NCI-H187 treated with DMSO at 0.1 percent for 48 hours (cell line): ENCODE measurements at regions not wholly inside any gene's neighbourhood (a gene's known extent, or its start where the extent isn't known, plus 50 kb on each side); places are given as distances from the start of the nearest gene placed in this dataset.

ENCODE experiments used
- DNase-seq: peaks from one replicate; lab custom pipeline; 2025; lab: John Stamatoyannopoulos, UW

DNA sequence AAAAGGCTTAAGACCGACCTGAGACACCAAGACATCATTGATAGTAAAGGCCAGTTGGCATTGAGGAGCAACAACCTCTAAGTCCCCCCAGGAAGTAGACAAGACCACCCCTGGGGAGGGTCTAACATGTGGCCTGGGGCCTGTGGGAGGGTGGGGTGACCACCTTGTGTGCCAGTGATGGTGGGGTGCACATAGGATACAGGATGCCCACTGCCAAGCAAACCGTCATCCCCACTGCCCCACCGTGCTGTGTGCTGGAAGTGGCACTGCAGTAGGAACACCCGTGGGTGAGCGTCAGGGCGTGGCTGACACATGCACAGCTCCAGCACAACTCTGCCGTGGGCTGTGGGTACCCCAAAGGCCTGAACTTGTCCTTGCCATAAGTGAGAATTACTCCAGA, 84.3 kb upstream of the LGALSL start:
- no peak for DNase-seq

DNA sequence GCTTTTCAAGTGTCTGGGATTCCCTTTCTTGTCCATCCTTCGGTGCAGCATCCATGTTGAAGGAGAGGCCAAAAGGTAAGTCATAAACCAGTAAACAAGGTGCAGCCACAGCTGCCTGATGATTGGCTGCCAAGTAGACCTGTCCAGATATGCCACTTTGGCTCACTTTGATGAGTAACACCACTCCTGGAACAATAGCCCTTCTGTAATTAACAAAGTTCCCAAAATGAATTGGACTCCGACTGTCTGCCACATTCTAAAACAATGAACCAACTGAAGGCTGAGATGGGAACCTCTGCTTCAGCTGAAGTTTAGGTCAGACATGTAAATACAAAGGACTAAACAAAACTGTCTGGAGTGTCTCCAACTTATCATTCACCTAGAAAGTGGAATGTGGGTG, 82.2 kb upstream of the LGALSL start:
- no peak for DNase-seq

DNA sequence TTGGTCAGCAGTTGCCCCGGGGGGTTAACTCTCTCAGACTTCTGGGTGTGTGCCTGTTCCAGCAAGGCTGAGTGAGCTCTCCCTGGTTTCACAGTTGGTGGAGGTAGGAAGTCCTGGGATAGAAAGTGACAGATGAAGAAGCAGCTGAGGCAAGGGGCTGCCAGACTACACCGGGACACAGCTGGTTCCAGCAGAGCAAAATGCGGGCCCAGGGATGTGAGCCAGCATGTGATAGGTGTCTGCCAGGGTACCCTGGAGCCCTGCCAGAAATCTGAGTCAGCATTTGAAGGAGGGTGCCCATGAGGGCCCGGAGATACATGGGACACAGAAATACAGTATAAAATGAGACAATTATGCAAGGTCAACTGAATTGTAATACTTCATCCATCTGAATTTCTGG, 79.3 kb upstream of the LGALSL start:
- no peak for DNase-seq

DNA sequence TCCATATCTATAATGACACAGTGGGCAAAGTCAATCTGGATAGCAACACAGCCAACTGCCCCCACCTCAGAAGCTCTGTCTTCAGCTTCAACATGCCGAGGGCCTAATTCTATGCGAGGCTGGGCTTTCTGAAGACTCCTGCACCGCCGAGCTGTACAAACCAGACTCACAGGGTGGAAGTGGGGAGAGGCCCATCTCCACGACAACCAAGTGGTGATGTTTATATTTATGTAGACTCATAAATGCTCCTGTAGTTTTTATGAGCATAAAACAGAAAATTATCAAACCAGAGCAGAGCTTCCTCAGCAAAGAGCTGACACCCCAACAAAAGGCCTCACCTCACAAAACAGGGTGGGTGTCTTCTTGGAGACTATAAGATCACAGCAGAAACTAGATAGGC, 77.0 kb upstream of the LGALSL start:
- no peak for DNase-seq

- DNase-seq, result no peak
Observed at GRCh38 chr2:64379186-64379585, 74.8 kb upstream of the LGALSL start.

GRCh38 chr2:64380853-64381527, 73.0 kb upstream of the LGALSL start:
- no peak for DNase-seq

DNA sequence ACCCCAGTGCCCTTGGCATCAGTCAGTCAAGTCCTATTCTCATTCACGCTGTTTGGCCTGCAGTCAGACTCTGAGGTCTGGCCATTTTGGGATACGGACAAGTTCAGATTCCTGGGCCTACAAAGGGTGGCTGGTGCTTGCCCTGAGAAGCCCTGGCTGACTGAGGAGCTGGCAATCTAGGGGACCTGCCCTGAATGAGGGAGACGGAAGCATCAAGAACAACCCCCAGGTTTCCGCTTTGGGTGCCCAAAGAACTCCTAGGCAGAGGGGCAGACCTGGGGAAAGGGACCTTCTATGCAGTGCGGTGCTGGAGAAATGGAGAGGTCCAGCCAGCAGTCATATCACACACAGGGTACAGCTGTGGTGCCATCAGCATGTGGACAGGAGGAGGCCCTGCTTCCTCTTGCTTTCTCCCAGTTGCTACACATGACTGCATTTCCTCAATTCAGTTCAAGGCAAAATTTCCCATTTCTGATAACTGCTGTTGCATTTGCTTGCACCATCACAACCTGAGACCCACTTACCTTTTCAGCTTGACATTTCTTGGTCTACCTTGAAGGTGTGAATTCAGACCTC, 70.9 kb upstream of the LGALSL start:
- DNase-seq, result no peak

DNA sequence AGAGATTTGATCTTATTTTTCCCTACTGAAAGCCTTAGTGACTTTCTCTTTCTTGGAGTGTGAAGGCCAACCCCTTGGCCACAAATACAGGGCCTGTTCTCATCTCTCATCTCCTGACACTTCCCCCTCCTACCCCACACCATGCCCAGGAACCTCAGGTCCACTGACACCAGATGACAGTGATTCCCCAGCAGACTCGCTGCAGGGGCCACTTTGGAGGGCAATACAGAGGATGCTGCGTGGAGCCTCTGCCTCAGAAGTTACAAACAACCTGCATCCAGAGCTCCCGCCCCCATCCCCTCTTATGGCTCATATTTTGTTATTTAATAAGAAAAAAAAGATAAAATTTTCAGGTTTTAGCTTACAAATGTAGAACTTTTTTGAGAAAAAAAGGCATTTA, 70.1 kb upstream of the LGALSL start:
- DNase-seq, result no peak

- no peak for DNase-seq
Observed at GRCh38 chr2:64386676-64387075, 67.3 kb upstream of the LGALSL start.

- DNase-seq, result no peak
Observed at GRCh38 chr2:64390586-64390985, 63.4 kb upstream of the LGALSL start.

DNA sequence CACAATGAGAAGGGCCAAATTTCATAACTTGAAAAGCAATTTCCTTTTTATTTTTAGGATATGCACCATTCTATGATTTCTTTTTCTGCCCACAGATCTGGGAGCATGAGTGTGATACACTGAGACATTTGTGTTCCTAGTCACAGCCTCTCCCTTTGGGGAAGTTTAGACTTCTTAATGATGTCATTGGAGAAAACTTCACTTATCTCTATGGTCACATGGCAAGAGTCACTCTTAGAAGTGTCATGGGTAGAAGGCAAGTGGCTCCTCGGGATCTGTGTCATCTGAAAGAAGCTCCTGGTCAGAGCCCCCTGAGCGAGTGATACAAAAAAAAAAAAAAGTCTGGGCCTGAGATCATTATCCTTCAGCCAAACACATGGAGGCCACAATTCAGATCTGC, 62.5 kb upstream of the LGALSL start:
- no peak for DNase-seq

- DNase-seq, result no peak
Observed at GRCh38 chr2:64391940-64392339, 62.0 kb upstream of the LGALSL start.

DNA sequence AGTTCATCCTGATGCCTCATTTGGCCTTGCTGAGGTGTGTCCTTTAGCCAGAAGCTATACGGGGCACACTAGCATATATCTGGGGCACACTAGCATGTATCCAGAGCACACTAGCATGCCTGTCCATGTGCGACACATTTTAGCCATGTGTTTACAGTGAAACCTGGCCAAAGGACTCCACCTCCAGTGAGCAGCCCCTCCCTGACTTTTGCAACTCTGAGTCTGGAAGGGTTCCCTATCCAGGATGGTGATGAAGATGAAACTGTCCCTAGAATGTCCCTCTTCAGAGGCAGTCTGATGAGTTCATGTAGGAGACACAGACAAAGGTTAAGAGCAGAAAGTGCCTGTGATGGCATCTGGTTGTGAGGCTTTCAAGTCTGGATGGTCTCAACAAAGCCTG, 61.4 kb upstream of the LGALSL start:
- no peak for DNase-seq

- DNase-seq, result no peak
Observed at GRCh38 chr2:64393383-64394010, 60.5 kb upstream of the LGALSL start.

DNA sequence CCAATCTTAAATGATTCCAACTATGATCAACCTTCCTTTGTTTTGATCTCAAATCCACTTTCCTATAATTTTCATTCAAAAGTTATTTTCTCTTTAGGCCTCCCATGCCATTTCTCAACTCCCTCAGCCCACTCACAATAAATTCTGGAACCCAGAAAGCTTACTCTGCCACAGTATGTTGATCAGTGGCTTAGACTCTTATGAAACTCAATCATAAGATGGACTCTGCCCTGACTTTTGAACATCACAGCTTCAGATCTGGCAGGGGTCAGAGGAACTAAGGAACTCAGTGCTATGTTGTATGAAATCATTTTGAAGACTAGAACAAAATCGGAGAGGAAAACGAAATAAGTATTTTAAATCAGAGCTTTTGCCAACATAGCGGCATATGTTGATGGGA, 59.8 kb upstream of the LGALSL start:
- DNase-seq, result no peak

GRCh38 chr2:64396001-64396400, 58.0 kb upstream of the LGALSL start:
- DNase-seq, result no peak

DNA sequence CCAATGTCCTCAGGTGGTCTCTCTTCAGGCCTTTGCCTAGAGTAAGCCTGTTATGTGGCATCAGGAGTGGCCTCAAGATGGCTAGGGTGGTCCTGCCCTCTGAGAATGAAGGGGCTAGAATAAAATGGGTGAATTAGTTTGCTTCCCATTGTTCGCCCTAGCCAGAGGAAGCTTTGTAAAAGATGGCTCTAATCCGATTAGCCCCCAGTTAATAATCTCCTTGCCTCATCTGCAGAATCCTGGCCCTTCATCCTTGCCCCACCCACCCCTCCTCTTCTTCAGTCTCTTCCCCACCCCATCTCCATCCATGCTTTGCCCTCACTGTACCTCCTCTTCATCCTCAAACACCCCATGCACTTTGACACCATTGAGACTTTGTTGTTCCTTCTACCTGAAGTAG, 57.4 kb upstream of the LGALSL start:
- DNase-seq, result no peak

- DNase-seq, result no peak
Observed at GRCh38 chr2:64398516-64399129, 55.3 kb upstream of the LGALSL start.

- DNase-seq, result no peak
Observed at GRCh38 chr2:64399521-64399920, 54.4 kb upstream of the LGALSL start.

GRCh38 chr2:64400105-64400728, 53.7 kb upstream of the LGALSL start:
- DNase-seq, result no peak

- DNase-seq, result no peak
Observed at GRCh38 chr2:64400733-64401528, 53.0 kb upstream of the LGALSL start.

- peak; percentile 70 for DNase-seq
Observed at GRCh38 chr2:64401529-64401880, 52.5 kb upstream of the LGALSL start.
